Osteoblast (primary cell): ENCODE measurements at regions not wholly inside any gene's neighbourhood (a gene's known extent, or its start where the extent isn't known, plus 50 kb on each side); places are given as distances from the start of the nearest gene placed in this dataset.

Experiments used
- DNase-seq: peaks from one replicate; pipeline ENCODE4 v3.0.0; 2011; ENCODE audit warnings: low spot score, mixed read lengths; ENCODE audit not compliant: insufficient read length; ENCODE audit errors: missing footprints
- H2AFZ ChIP-seq: 2 replicates; pipeline ENCODE4 v1.6.0; 2011; ENCODE audit warnings: mild to moderate bottlenecking, low read length
- H3K27ac ChIP-seq: 2 replicates; pipeline ENCODE4 v1.5.1; 2011; ENCODE audit warnings: mild to moderate bottlenecking, low read depth, low read length, moderate library complexity
- H3K27me3 ChIP-seq: 2 replicates; pipeline ENCODE4 v1.6.0; 2012; ENCODE audit warnings: mild to moderate bottlenecking, control low read depth, inconsistent platforms, low read length, moderate library complexity; ENCODE audit not compliant: insufficient read depth
- H3K36me3 ChIP-seq: 2 replicates; pipeline ENCODE4 v1.5.1; 2011; ENCODE audit warnings: mild to moderate bottlenecking, low read length, control low read depth, moderate library complexity; ENCODE audit not compliant: insufficient read depth
- H3K4me1 ChIP-seq: 2 replicates; pipeline ENCODE4 v1.5.1; 2011; ENCODE audit warnings: mild to moderate bottlenecking, low read length, control low read depth, moderate library complexity; ENCODE audit not compliant: insufficient read depth
- H3K4me2 ChIP-seq: 2 replicates; pipeline ENCODE4 v1.6.0; 2011; ENCODE audit warnings: mild to moderate bottlenecking, low read length; ENCODE audit not compliant: insufficient read depth
- H3K4me3 ChIP-seq: fragments of 200-600 bp; sonication (generic); 3 replicates; pipeline ENCODE4 v1.5.1; 2012; ENCODE audit warnings: mild to moderate bottlenecking, low read length, inconsistent platforms; ENCODE audit not compliant: insufficient read depth
- H3K79me2 ChIP-seq: 2 replicates; pipeline ENCODE4 v1.6.0; 2012; ENCODE audit warnings: mild to moderate bottlenecking, low read length, control low read depth, inconsistent platforms; ENCODE audit not compliant: insufficient read depth
- H3K9me3 ChIP-seq: 2 replicates; pipeline ENCODE4 v1.5.1; 2011; ENCODE audit warnings: low read depth, low read length, control low read depth
- H4K20me1 ChIP-seq: 2 replicates; pipeline ENCODE4 v1.6.0; 2012; ENCODE audit warnings: mild to moderate bottlenecking, low read length, control low read depth; ENCODE audit not compliant: insufficient read depth
- CTCF ChIP-seq: IDR thresholded peaks from 2 replicates; pipeline ENCODE4 v1.5.1; 2011; ENCODE audit warnings: mild to moderate bottlenecking, low read depth, low read length, moderate library complexity; ENCODE audit errors: extremely low read depth

- Histone ChIP-seq H3K27me3 (no peaks in the 10 kb centered on the region), H3K9me3 (no peaks in the 10 kb centered on the region), H3K4me1 (no peaks in the 10 kb centered on the region), H3K4me2 (no peak overlapping the region), H2AFZ (no peak overlapping the region), H4K20me1 (no peaks in the 10 kb centered on the region), H3K27ac (no peak overlapping the region), H3K36me3 (no peaks in the 10 kb centered on the region), H3K79me2 (no peaks in the 10 kb centered on the region), H3K4me3 (no peak overlapping the region)
- TF ChIP-seq CTCF, result no peak
- no peak for DNase-seq
Measured at GRCh38 chr3:150050510-150050909, 79.8 kb upstream of the PFN2 start.

- no peak for DNase-seq
- no peaks in the 10 kb centered on the region for H3K79me2 ChIP-seq
Measured at GRCh38 chr3:150049317-150049716, 78.6 kb upstream of the PFN2 start.

GRCh38 chr3:150041877-150042276 lies 71.2 kb upstream of the PFN2 start:
- H3K9me3 ChIP-seq, result peaks cover 4% of the 10 kb centered on the region
- H3K36me3 ChIP-seq, result no peaks in the 10 kb centered on the region
- TF ChIP-seq CTCF, result no peak
- no peak overlapping the region for H2AFZ ChIP-seq
- H3K79me2 ChIP-seq, result no peaks in the 10 kb centered on the region
- H3K4me2 ChIP-seq, result no peak overlapping the region
- H3K4me1 ChIP-seq, result no peaks in the 10 kb centered on the region
- H3K27ac ChIP-seq, result no peak overlapping the region
- DNase-seq, result no peak
- no peaks in the 10 kb centered on the region for H3K27me3 ChIP-seq
- no peaks in the 10 kb centered on the region for H4K20me1 ChIP-seq
- no peak overlapping the region for H3K4me3 ChIP-seq

More at GRCh38 chr3:150049317-150049716, 78.6 kb upstream of the PFN2 start:
- Histone ChIP-seq H3K27me3 (no peaks in the 10 kb centered on the region), H4K20me1 (no peaks in the 10 kb centered on the region), H2AFZ (no peak overlapping the region), H3K4me1 (no peaks in the 10 kb centered on the region), H3K4me3 (no peak overlapping the region), H3K4me2 (no peak overlapping the region), H3K27ac (no peak overlapping the region), H3K9me3 (no peaks in the 10 kb centered on the region), H3K36me3 (no peaks in the 10 kb centered on the region)
- no peak for TF ChIP-seq CTCF

GRCh38 chr3:150040097-150040496 lies 69.4 kb upstream of the PFN2 start:
- no peak for DNase-seq

More at GRCh38 chr3:150040097-150040496, 69.4 kb upstream of the PFN2 start:
- H3K36me3 ChIP-seq, result no peaks in the 10 kb centered on the region
- H3K9me3 ChIP-seq, result peaks cover 4% of the 10 kb centered on the region
- H3K79me2 ChIP-seq, result no peaks in the 10 kb centered on the region
- no peaks in the 10 kb centered on the region for H3K4me1 ChIP-seq
- no peaks in the 10 kb centered on the region for H3K27me3 ChIP-seq
- no peaks in the 10 kb centered on the region for H4K20me1 ChIP-seq
- no peak overlapping the region for H2AFZ ChIP-seq
- no peak overlapping the region for H3K4me2 ChIP-seq
- H3K27ac ChIP-seq, result no peak overlapping the region
- H3K4me3 ChIP-seq, result no peak overlapping the region
- TF ChIP-seq CTCF, result no peak
